KOPT-K1 (cell line): ENCODE measurements at regions not wholly inside any gene's neighbourhood (a gene's known extent, or its start where the extent isn't known, plus 50 kb on each side); places are given as distances from the start of the nearest gene placed in this dataset.
A peak's percentile ranks its signal among the peaks of the same experiment; 100 is the strongest.

Experiments
- H3K27ac ChIP-seq: fragments of 200-600 bp; sonication (generic); 2 replicates; pipeline ENCODE4 v1.5.1; 2016; ENCODE audit warnings: antibody characterized with exemption, mild to moderate bottlenecking, low read depth, low read length; ENCODE audit not compliant: poor library complexity, severe bottlenecking
- H3K36me3 ChIP-seq: fragments of 200-600 bp; sonication (generic); 2 replicates; pipeline ENCODE4 v1.5.1; 2017; ENCODE audit warnings: antibody characterized with exemption, mild to moderate bottlenecking, low read length, moderate library complexity; ENCODE audit not compliant: insufficient read depth
- H3K9me3 ChIP-seq: fragments of 200-600 bp; sonication (generic); 2 replicates; pipeline ENCODE4 v1.5.1; 2017; ENCODE audit warnings: antibody characterized with exemption, low read length, mild to moderate bottlenecking; ENCODE audit not compliant: insufficient read depth, poor library complexity, severe bottlenecking

- Histone ChIP-seq H3K9me3 (no peaks in the 10 kb centered on the region), H3K27ac (no peak overlapping the region), H3K36me3 (no peaks in the 10 kb centered on the region)
Observed at GRCh38 chr15:99474909-99475753, 90.7 kb upstream of the MEF2A start.

DNA sequence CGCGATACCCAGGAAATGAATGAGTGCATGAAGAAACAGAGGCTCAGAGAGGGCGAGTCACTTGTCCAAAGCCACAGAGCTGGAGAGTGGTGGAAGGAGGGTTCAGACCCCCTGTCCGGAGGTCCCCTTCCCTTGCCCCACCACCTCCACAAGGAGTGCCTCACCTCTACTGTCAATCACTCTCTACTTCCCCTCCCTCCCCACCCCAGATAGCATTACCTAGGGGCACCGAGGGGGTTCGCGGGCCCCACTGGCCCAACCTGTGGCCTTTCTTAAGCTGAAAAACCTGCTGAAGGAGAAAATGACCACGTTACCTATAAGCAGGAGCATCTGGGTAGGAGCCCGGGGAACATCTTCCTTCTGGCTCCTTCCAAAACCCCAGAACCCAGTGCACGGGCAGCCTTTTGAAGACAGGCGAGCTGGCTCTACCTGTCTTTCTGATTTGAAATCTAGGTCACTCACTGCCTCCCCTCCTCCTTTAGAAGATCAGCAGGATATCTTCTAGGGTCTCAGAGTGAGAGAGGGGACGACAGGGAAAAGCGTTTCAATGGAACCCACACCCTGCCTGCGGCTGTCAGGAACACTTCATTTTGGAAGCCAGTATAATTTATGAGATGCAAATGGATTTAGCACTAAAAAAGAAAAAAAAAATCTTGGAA lies 89.9 kb upstream of the MEF2A start:
- Histone ChIP-seq H3K36me3 (no peaks in the 10 kb centered on the region), H3K27ac (peak overlapping the region; percentile 60), H3K9me3 (no peaks in the 10 kb centered on the region)

DNA sequence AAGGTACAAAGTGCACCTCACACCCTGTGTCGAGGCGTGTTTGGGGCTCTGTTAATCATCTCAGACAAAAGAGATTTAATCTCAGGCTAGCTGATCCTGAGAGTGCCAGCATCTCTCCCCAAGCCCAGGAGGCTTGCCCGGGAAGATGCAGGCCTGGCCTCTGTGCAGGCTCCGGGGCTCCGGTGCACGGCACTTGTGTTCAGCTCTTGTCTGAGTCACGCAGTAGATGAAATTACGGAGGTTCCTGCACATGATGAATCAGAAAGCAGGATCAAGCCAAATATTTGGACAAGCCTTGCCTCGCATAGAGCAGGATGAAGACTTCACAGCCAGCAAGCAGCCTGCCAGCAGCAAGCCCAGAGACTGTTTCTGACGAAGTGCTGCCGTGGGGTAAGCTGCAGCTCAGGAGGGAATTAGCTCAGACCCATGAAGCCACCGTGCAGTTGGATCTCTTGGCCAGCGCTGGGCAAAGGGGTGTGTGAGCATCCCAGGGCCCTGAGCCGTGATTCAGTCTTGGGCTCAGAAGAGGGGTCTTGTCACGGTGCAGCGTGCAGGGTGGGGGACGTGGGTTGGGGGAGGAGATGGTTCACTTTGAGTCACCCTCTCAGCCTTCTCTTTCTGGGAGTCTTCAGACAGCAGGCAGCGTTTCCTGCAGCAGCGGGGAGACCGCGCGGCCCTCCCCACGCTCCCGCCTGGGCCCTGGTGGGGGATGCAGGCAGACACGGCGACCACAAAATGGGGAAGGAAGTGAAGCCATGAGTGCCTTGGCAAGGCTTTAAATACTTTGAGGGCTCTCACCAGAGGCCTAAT lies 89.2 kb upstream of the MEF2A start:
- H3K27ac ChIP-seq: peak overlapping the region; percentile 60
- H3K36me3 ChIP-seq: no peaks in the 10 kb centered on the region

DNA sequence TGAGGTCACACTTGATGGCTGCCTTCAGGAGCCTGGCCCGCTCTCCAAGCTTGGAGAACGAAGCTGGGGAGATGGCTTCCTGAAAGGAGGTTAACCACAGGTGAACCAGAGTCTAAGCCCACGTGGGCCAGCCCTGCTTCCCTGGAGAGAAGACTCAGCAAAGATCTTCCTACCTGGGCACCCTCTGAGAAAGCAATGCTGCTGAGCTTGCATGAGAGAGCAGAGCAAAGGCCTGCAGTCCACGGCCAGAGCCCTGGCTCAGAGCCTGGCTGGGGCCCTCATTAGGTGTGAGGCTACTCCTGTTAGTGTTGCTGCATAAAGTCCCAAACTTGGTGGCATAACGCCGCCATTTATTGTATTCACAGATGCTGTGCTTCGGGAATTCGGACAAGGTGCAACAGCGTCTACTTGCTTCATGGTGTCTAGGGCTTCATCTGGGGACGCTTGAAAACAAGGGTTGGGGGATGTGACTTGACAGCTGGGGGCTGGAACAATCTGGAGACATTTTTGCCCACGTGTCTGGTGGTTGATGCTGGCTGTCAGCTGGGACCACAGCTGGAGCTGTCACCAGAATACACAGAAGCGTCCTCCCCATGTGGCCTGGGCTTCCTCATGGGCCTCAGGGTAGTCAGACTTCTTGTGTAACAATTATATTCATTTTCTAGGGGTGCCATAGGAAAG lies 87.9 kb upstream of the MEF2A start:
- no peaks in the 10 kb centered on the region for H3K36me3 ChIP-seq
- H3K9me3 ChIP-seq: no peaks in the 10 kb centered on the region
- peak overlapping the region; percentile 60 for H3K27ac ChIP-seq

More for the DNA sequence above, 89.2 kb upstream of the MEF2A start:
- no peaks in the 10 kb centered on the region for H3K9me3 ChIP-seq

DNA sequence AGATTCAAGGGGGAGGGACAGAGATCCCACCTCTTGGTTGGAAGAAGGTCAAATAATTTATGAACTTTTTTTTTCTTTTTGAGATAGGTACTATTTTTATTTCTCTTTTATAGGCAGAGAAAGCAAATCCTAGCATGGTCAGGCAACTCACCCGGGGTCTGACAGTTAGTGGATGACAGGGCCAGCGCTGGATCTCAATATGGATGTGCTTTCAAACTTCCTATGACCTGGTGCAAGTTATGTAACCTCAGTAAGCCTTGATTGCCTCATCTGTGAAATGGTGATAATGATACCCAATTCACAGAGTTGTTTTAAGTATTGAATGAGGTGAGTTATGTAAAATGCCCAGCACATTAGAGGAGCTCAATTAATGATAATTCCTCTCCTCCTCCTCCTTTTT lies 86.8 kb upstream of the MEF2A start:
- H3K36me3 ChIP-seq: no peaks in the 10 kb centered on the region
- H3K27ac ChIP-seq: no peak overlapping the region
- H3K9me3 ChIP-seq: no peaks in the 10 kb centered on the region

GRCh38 chr15:99480016-99480810 lies 85.6 kb upstream of the MEF2A start:
- H3K27ac ChIP-seq: no peak overlapping the region
- H3K36me3 ChIP-seq: no peaks in the 10 kb centered on the region

GRCh38 chr15:99481113-99481950 lies 84.5 kb upstream of the MEF2A start:
- Histone ChIP-seq H3K36me3 (no peaks in the 10 kb centered on the region), H3K27ac (no peak overlapping the region), H3K9me3 (no peaks in the 10 kb centered on the region)

More at GRCh38 chr15:99480016-99480810, 85.6 kb upstream of the MEF2A start:
- H3K9me3 ChIP-seq: no peaks in the 10 kb centered on the region

- H3K9me3 ChIP-seq: no peaks in the 10 kb centered on the region
- no peak overlapping the region for H3K27ac ChIP-seq
- H3K36me3 ChIP-seq: no peaks in the 10 kb centered on the region
Observed at GRCh38 chr15:99481951-99482230, 83.9 kb upstream of the MEF2A start.

DNA sequence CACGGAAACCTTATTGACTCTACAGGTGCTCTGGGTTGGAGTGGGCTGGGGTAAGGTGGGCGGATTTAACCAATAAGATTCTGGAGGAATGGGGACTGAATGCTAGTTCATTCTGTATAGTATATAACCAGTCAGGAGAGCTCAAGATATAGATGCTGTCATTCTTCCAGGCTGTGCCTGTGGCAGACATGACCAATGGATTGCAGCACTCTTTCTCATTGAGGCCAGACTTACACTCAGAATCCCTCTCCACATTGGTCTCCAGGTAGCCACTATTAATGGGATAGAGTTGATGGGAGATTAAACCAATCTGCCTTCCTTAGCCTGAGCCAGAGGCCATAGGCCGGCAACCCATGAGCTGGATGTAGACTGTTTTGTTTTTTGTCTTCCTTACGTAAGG lies 82.8 kb upstream of the MEF2A start:
- Histone ChIP-seq H3K9me3 (no peaks in the 10 kb centered on the region), H3K36me3 (no peaks in the 10 kb centered on the region), H3K27ac (no peak overlapping the region)

GRCh38 chr15:99485153-99485961 lies 80.4 kb upstream of the MEF2A start:
- H3K36me3 ChIP-seq: no peaks in the 10 kb centered on the region
- peak overlapping the region; percentile 44 for H3K27ac ChIP-seq
- H3K9me3 ChIP-seq: no peaks in the 10 kb centered on the region

DNA sequence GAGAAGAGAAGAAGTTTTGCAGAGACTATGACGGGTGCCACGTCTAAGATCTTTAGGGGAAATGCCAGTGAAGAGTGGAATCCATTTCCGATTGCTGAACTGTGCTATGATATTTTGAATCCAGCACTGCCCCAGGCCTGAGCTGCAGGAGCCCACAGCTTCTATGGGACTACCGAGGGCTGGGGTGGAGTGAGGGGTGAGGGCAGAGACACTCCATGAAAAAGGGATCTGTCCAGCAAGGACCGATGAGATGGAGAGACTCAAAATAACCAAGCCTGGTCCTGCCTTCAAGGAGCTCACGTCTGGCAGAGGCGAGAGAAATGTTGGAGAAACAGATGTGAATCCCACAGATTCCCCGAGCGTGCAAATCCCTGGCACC lies 79.8 kb upstream of the MEF2A start:
- H3K27ac ChIP-seq: peak overlapping the region; percentile 44
- no peaks in the 10 kb centered on the region for H3K36me3 ChIP-seq
- no peaks in the 10 kb centered on the region for H3K9me3 ChIP-seq

GRCh38 chr15:99486371-99487336 lies 79.1 kb upstream of the MEF2A start:
- Histone ChIP-seq H3K27ac (peak overlapping the region; percentile 44), H3K9me3 (no peaks in the 10 kb centered on the region), H3K36me3 (no peaks in the 10 kb centered on the region)
